GM18511 (cell line): ENCODE measurements at regions not wholly inside any gene's neighbourhood (a gene's known extent, or its start where the extent isn't known, plus 50 kb on each side); places are given as distances from the start of the nearest gene placed in this dataset.
A peak's percentile ranks its signal among the peaks of the same experiment; 100 is the strongest.

Source experiments
- ATAC-seq: cut with Tn5 transposase; IDR thresholded peaks from one replicate; pipeline ENCODE4 v1.9.1; 2021; ENCODE audit warnings: mild to moderate bottlenecking, moderate library complexity; ENCODE audit not compliant: unreplicated experiment

- no peak for ATAC-seq
These were observed 343.2 kb upstream of the TRAM1L1 start for GRCh38 chr4:117428536-117428935.

- ATAC-seq = no peak
These were observed 343.7 kb upstream of the TRAM1L1 start for GRCh38 chr4:117429061-117429460.

DNA sequence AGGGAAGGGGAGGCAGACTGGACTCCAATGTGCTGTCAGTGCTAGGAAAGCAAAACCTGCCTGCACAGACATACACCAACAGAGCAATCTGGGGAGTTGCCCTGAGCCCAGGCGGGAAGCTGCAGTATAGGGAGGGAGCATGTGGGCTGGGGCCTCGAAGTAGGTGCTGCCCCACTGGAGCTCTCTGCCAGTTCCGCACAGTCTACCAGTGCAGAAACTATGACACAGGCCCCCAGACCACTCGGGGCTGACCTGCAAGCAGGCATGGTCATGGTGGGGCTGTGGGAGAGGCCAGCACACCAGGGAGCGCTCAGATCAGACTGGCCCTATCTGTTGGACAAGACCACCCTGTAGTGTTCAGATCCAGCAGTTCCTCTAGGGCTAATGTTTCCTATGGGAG, 344.1 kb upstream of the TRAM1L1 start:
- ATAC-seq = no peak

DNA sequence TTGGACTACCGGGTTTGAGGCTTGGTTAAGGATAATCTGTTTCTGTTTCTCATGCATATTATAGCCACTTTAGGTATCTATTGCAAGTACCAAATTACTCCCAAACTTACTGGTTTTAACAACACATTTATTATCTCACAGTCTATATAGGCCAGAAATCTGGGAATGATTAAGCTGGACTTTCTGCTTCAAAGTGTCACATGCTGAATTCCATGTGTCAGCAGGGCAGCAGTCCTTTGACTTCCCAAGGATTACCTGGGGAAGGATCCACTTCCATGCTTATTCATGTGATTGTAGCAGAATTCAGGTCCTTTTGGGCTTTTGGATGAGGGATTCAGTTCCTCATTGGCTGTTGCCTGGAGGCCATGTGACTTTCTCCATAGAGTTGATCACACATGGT, 349.0 kb upstream of the TRAM1L1 start:
- no peak for ATAC-seq

- peak; percentile 75 for ATAC-seq
These were observed 362.5 kb upstream of the TRAM1L1 start for GRCh38 chr4:117447925-117448324.

GRCh38 chr4:117455088-117455487, 369.7 kb upstream of the TRAM1L1 start:
- ATAC-seq = no peak

GRCh38 chr4:117466388-117466787, 381.0 kb upstream of the TRAM1L1 start:
- no peak for ATAC-seq

DNA sequence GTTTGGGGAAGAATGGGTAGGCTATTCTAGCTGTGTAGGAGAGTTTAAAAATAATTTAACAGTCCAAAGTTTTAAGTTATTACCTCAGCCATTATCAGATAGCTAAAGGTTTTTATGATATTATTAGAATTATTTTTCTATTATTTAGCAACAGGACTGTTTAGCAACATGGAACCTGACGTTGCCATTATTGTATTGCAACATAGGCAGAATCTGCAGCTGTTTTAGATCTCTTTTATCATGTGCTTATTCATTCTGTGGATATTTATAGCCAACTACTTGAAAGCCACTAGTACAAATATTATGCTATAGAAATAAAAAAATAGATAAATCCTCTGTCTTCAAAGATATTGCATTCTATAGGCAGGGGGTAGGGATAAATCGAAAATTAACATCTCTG, 382.0 kb upstream of the TRAM1L1 start:
- no peak for ATAC-seq

DNA sequence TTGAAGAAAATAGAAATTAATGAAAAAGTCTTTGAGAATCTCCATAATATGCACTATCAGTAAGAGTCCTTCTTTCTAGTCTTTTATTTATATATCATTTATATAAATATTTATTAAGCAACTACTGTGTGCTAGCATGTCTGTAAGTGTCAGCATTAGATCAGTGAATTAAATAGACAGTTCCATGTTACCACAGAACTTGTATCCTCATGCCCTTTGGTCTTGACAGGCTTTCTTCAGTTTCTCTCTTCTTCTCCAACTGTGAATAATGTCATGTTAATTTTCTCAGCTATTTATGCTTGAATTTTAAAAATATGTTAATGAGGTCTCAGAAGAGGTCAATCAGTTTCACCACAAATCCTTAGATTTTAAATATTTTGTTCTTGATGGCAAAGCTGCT, 389.6 kb upstream of the TRAM1L1 start:
- ATAC-seq = no peak

GRCh38 chr4:117477925-117478324, 392.5 kb upstream of the TRAM1L1 start:
- no peak for ATAC-seq

DNA sequence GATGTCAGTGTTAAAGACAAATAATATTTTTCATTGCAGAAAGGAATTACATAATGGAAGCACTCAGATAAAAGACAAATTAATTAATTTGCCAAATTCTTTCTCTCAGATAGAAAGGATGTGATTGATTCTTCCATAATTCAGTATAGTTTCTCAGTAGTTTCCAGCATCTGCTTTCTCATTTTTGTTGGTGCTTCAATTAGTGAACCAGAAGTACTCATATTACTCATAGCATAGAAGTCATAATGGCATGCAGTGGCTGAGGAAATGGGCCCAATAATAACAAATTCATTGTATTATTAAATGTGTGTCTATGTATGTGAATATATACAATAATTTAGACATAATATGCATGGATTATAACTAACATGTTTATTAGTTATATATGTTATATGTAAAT, 393.3 kb upstream of the TRAM1L1 start:
- ATAC-seq = peak; percentile 49

DNA sequence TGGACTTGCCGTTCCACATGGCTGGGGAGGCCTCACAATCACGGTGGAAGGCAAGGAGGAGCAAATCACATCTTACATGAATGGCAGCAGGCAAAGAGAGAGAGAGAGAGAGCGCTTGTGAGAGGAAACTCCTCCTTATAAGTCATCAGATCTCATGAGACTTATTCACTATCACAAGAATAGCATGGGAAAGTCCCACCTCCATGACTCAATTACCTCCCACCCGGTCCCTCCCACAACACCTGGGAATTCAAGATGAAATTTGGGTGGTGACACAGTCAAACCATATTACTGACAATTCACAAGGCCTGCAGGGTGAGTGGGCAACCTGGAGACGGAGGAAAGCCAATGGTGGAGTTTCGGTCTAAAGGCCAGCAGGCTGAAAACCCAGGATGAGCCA, 394.3 kb upstream of the TRAM1L1 start:
- ATAC-seq = no peak

GRCh38 chr4:117481742-117482141, 396.4 kb upstream of the TRAM1L1 start:
- ATAC-seq = no peak

DNA sequence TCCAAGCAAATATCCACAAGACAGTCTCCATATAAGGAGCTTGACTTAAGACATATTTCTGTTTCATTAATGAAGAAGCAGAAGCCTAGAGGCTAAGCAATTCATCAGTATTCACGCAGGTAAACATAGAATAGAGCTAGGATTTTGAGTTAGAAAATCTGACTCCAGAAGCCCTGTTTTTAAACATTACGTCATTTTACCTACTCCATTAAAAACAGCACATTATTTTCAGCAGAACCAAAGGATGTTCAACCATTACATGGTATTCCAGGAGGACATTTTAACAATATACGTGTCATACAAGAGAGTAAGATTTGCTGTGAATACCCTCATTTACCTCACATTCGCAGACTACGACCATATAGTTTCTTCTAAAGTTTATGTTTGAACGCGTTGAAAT, 403.3 kb upstream of the TRAM1L1 start:
- ATAC-seq = no peak

- ATAC-seq = no peak
These were observed 403.7 kb upstream of the TRAM1L1 start for GRCh38 chr4:117489107-117489506.

GRCh38 chr4:117491516-117491915, 406.1 kb upstream of the TRAM1L1 start:
- ATAC-seq = no peak

- ATAC-seq = no peak
These were observed 410.4 kb upstream of the TRAM1L1 start for GRCh38 chr4:117495802-117496201.

DNA sequence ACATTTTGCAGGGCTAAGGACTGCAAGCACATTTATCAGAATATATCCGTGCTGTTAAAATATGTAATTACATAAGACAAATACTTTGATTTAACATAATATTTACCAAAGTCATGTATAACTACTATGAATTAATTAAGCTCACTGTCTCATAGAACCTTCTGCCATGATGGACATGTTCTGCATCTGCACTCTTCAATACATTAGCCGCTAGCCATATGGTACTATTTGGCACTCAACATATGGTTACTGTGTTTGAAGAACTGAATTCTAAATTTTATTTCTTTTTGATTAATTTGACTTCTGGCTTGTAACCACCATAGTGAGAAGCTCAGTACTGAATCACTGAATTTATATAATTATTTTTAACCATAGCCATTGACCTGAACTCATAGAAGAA, 427.0 kb upstream of the TRAM1L1 start:
- ATAC-seq = no peak

DNA sequence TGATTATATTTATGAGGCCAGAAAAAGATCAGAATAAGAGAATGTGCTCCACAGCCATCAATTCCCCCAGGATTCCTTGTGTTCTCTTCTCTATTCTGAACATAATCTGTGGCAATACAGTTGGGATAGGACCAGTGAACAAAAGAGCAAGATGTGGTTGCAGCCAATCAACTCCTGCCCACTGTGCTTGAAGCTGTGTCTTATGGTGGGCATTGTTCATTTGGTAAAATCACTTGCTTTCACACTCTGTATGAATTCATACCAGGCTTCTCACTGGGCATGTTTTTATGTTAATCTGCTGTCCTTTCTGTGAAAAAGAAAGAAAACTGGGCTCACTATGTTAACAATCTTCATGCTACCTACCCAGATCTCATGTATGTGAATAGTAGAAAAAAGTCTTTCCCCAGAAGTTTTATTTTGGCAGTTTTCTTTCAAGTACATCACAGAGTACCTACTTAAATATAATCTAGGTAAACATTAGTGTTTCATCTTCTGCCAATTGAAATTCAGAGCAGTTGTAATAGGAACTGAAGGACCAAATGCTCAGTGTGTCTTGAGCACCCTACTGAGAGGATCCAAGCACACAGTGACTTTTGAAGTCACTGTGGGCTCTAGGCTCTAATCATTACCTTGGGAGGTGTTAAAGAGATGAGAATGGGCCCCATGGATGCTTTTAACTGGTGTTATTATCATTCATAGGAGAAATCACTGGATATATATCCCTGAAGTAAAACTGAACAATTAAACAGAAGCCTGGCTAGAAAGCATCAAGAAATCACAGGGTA, 429.2 kb upstream of the TRAM1L1 start:
- no peak for ATAC-seq

DNA sequence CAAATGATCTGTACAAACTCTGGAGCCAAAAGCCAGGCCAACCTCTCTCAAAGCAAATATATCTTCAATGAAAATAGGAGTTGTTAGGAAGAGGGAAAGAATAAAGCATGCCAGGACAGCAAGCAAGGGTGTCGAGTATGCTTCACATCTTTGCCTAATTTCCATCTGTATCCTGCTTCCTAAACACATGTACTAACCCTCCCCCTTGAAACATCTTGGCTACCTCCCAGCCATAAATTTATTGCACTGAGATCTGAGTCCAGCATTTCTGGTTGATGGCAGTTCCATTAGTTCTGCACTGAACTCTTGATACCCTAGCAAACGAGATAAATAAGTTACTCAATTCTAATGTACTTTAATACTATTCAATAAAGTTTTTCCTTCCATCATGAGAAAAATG, 430.5 kb upstream of the TRAM1L1 start:
- ATAC-seq = no peak

DNA sequence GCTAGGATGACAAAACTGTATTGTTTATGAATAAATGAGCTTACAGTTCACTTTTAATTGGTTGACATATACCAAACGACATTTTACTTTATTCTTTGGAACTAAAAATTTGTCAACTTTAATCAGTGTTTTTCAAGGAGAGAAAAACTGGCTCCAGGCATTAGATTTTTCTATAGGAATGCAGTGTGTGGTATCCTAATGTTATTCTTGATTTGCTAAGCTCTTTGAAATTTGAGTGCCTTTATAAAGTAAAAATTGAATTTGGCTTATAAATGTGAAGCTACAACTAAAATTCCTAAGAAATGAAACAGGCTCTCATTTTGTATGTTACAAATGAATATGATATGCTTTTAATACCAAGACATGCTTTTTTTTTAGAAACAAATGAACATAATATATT, 442.2 kb upstream of the TRAM1L1 start:
- no peak for ATAC-seq

DNA sequence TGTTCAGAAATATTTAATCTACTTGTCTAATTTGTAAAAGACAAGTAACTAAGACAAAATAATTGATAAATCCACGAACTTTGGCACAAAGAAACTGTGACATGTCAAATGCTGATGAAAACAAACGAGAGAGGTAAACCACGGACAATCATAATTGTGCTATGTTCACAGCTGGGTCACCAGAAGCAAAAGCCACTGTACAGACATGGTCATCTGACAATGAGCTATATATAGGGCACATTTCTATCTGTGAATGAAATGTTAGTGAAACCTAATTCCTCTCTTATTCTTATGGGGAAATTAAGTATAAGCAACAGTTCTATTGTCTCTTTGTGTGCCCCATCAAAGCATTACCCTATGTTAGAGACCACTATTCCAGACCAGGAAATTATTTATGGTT, 444.0 kb upstream of the TRAM1L1 start:
- no peak for ATAC-seq

GRCh38 chr4:117533501-117533900, 448.1 kb upstream of the TRAM1L1 start:
- no peak for ATAC-seq
